ENCODE measurements at regions not wholly inside any gene's neighbourhood (a gene's known extent, or its start where the extent isn't known, plus 50 kb on each side); places are given as distances from the start of the nearest gene placed in this dataset.

- TF ChIP-seq, protein P1, sequence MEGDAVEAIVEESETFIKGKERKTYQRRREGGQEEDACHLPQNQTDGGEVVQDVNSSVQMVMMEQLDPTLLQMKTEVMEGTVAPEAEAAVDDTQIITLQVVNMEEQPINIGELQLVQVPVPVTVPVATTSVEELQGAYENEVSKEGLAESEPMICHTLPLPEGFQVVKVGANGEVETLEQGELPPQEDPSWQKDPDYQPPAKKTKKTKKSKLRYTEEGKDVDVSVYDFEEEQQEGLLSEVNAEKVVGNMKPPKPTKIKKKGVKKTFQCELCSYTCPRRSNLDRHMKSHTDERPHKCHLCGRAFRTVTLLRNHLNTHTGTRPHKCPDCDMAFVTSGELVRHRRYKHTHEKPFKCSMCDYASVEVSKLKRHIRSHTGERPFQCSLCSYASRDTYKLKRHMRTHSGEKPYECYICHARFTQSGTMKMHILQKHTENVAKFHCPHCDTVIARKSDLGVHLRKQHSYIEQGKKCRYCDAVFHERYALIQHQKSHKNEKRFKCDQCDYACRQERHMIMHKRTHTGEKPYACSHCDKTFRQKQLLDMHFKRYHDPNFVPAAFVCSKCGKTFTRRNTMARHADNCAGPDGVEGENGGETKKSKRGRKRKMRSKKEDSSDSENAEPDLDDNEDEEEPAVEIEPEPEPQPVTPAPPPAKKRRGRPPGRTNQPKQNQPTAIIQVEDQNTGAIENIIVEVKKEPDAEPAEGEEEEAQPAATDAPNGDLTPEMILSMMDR (IDR thresholded peaks at IDR 0.05; ENCODE audit: low read length): peak; percentile 74
- TF ChIP-seq EZH2 (optimal IDR thresholded peaks at IDR 0.05; ENCODE audit: low read depth, low read length) (no peak), EZH2phosphoT487 (IDR thresholded peaks at IDR 0.05; ENCODE audit: low read length) (no peak)
These were observed 200.4 kb downstream of the LRRC70 start for GRCh38 chr5:62779010-62779422.
